Stimulated activated CD4-positive, alpha-beta T cell treated with anti-CD3 and anti-CD28 coated beads, Interleukin-2, amount 100 ng/mL, for 48 hours (primary cell): ENCODE measurements at regions not wholly inside any gene's neighbourhood (a gene's known extent, or its start where the extent isn't known, plus 50 kb on each side); places are given as distances from the start of the nearest gene placed in this dataset.
"Not testable (repeated sequence)": the region's sequence is repeated elsewhere in the genome, so short reads cannot be mapped to it uniquely, and the experiment has no call there.

Source experiments
- DNase-seq, 2 donors: peaks; one replicate each; pipeline ENCODE4 v3.0.0-alpha.2; 2020

- no peak for DNase-seq
These were observed 423.7 kb upstream of the MTPN start for GRCh38 chr7:136400877-136401276.

DNA sequence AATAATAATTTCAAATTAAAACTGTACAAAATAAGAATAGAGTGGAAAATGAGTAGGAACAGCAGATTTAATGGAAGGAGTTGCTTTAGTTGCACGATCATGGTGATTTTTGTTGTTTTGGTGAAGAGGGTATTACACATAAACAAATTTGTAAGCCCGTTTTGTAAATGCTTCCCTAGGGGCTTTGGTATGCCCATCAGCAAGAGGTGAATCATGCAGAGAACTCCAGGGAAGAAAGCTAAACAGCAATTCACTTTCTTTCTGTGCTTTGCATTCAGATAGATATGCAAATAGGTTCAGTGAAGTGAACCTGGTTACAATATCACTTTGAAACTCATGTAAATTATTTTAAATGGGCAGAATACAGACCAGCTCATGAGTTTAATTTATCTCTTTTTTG is 422.2 kb upstream of the MTPN start:
- DNase-seq: no peak

- no peak for DNase-seq
These were observed 415.7 kb upstream of the MTPN start for GRCh38 chr7:136392856-136393255.

- DNase-seq: no peak
These were observed 414.2 kb upstream of the MTPN start for GRCh38 chr7:136391371-136391770.

- no peak for DNase-seq
These were observed 412.8 kb upstream of the MTPN start for GRCh38 chr7:136389933-136390332.

DNA sequence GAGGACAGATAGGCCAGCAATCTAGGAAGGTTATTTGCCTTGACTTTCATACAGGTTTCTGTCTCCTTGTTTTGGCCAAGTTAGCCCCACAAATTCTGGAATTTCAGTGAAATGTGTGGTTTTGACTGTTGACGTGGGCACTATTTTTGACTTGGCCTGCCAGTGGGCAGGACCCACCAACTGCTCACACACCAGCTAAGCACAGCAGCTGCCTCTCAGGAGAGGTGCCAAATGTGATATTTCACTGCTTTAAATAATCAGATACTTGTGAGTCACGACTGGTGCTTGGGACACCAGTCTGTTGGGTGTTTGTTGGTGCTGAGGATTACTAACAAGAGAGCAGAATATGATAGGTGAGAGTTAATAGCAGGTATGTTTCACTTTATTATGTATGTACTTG is 409.7 kb upstream of the MTPN start:
- no peak for DNase-seq

GRCh38 chr7:136371409-136371808 is 394.2 kb upstream of the MTPN start:
- DNase-seq: not testable (repeated sequence)

GRCh38 chr7:136370137-136370536 is 393.0 kb upstream of the MTPN start:
- DNase-seq: no peak

DNA sequence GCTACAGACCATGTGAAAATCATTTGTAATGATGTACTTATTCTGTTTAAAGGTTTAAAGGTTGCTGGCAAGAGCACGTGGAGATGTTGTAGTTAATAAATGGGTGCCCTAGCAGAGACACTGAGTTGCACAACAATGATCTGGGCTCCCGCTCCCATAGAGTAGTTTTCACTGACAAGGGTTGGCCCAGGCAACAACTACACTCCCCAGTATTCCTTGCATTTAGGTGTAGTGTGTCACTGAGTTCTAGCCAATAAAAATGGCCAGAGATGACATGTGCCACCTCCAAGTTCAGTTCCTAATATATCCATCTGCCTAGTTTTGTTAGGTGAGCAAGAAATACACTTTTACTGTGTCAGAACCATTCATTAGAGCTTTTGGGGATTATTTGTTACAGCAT is 392.1 kb upstream of the MTPN start:
- no peak for DNase-seq

DNA sequence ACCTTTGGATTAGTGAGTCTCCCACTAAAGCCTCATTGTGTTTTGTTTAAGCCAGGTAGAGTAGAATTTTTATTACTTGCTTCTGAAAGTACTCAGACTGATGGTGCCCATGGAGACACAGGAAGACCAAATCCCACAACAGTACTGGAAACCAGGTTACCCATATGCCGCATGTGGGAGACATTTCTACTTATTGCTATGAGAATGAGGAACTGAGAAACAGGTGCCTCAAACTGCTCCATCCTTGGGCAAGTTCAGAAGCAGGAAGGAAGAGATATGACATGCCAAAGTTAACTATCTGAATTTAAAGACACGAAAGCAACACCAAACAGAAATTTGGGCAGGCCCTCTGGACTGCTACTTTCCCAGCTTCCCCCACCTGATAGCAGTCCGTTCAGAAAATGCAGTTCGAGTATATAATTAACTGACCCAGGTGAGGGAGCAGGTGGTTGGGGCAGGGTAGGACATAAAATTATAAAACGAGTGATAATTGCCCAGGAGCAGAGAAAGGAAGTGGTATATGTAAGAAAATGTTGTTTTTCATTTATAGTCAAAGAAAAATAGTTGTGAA is 382.3 kb upstream of the MTPN start:
- no peak for DNase-seq

DNA sequence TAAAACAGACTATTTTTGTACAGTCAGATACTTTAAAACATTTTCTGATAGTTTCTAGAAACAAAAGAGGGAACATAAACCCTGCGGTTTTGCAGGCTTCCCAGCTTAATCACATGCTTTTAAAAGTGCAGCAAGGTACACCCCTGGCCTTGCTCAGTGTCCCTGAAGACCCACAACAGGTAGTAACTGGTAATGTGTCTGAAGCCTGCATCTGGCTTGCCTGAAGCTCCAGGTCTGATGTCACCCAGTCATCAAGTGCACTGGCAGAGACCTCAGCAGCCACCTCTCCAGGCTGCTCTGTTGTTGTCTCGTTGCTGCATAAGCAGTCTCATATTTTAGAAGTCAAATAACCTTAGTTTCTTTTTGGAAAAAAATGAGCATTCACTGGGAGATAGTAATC is 376.1 kb upstream of the MTPN start:
- no peak for DNase-seq

GRCh38 chr7:136348542-136349192 is 371.5 kb upstream of the MTPN start:
- no peak for DNase-seq

GRCh38 chr7:136348142-136348541 is 371.0 kb upstream of the MTPN start:
- DNase-seq: no peak

DNA sequence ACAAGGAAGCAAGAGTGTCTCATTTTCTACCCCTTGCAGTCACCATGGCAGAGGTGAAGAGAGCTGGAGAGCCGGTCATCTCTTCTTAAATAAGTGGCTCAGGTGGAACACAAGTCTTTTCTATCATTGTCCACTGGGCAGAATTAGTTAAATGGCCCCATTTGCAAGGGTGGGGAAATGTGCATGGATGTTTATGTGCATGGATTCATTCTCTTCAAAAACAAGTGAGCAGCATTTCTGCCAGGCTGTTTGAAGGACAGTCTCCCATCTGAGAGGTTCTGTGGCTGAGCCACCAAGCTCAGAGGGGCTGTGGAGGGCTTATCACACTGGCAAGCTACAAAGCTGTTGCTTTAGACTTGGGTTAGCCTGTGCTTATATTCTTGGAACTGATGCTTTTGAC is 370.3 kb upstream of the MTPN start:
- no peak for DNase-seq

DNA sequence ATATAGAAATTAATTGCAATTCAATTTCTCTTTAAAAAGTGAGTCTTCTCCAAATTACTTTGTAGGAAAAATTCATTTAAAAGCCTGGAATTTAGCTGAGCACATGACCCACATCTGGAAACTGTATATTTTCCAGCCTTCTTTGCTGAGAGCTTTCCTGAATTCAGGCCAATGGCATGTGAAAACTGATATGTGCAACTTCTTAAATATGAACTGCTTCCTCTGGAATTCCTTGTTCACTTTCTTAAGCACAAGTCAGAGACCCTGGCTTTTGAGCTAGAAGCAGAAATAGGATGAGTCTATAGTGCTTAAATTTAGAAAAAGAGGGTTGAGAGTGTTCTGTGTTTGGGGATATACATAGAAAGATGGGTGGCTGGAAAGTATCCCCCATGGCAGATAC is 365.1 kb upstream of the MTPN start:
- DNase-seq: no peak

- no peak for DNase-seq
These were observed 362.3 kb upstream of the MTPN start for GRCh38 chr7:136339464-136339863.

- DNase-seq: no peak
These were observed 359.8 kb upstream of the MTPN start for GRCh38 chr7:136336932-136337331.

DNA sequence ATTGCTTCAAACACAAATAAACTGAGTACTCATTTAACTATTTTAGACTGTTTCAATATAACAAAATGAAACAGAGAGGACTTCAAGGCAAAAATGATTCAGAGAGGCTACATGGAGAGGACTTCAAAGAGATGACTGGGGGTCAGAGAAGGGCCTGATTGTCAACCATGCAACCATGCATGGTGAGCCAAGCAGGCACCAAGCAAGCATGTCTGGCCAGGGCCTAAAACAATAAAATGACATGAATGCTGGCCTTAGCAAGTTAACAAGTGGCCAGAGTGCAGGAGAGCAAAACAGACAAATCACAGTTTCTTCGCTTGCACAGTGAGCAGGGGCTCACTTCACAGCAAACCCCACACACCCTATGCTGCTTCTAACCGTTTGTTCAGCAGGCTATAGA is 356.5 kb upstream of the MTPN start:
- no peak for DNase-seq

DNA sequence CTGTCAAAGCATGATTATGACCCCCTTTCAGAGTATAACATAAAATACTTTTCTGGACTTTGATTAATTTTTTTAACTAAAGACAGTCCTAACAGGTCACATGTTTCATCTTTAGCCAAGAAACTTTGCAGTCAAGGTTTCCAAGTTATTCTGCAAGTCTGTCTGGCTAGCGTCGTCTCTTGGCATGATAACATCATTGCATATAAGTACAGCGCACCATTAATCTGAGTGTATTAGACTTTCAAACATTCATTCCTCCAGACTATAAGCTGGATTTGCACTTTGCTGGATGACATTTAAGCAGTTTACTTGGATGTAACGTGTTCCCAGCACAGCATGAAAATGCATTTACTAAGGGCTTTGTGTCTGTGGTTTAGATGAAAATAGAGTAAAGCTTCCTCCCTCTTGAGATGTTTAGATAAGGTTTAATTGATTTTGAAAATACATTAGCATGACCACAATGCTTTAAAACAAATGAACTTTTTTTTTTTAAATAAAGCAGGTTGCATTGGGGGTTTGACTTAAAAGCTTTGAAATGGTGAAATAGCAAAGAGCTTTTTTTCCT is 349.0 kb upstream of the MTPN start:
- no peak for DNase-seq

DNA sequence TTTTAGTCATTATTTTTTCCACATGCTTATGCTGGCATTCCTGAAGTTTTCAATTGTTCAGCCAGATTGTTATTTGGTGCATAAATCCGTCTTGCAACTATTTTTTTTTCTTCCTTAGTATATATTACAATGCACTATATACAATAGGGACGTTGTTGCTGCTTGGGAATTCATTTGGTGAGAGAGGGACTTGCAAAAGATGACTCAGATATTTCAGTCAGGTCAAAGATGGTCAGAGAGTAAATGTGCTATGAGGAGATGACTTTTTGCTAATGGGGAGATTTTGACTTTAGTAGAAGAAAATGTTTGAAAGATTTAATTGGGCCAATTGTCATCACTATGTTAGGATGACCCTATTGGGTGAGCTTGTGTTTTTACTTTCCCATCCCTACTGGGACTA is 348.4 kb upstream of the MTPN start:
- DNase-seq: no peak

- no peak for DNase-seq
These were observed 347.9 kb upstream of the MTPN start for GRCh38 chr7:136325027-136325426.

DNA sequence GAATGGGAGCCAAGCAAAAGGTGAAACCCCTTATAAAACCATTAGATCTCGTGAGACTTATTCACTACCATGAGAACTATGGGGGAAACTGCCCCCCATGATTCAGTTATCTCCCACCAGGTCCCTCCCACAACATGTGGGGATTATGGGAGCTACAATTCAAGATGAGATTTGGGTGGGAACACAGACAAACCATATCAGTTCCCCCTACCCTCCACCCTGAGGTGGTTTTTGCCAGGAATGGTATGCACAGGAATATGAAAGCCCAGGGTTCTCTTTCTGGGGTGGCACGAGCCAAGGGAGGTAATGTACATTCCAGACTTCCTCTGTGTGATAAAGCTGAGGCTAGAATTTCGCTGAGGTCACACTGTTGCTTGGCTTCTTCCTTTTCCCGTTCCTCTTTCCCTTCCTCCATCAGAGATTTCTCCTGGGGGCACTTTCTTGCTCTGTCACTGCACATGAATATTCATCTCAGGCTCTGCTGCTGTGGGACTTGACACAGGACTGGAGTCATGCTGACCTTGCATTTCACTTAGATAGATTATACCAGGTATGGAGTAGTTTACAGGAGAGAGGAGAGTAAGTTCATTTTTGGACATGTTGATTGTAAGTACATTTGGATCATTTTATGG is 347.0 kb upstream of the MTPN start:
- DNase-seq: no peak

DNA sequence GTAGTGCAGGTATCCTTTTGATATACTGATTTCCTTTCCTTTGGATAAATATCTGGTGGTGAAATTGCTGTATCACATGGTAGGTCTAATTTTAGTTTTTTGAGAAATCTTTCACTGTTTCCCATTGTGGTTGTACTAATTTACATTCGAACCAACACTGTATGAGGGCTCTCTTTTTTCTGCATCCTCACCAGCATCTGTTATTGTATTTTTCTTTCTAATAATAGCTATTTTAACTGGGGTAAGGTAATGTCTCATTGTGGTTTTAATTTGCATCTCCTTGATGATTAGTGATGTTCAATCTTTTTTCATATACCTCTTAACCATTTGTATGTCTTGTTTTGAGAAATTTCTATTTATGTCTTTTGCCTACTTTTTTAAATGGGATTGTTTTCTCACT is 335.4 kb upstream of the MTPN start:
- no peak for DNase-seq

GRCh38 chr7:136309407-136309806 is 332.2 kb upstream of the MTPN start:
- no peak for DNase-seq

DNA sequence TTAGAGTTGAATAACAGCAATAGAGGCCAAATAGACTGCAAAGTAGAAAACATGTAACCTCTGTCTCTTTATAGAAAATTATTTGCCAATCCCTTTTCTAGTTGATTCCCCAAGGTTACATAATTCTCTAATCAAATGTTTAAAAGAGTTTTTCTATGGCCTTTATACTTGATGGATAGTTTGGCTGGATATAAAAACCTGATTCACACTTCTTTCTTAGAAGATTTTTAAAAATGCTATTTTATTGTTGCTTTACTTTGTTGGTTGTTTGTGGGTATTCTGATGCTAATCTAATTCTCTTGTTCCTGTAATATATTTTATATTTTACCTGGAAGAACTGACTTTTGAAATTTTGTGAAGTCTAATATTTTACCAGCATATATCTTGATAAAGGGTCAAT is 331.1 kb upstream of the MTPN start:
- no peak for DNase-seq
